ENCODE measurements at regions not wholly inside any gene's neighbourhood (a gene's known extent, or its start where the extent isn't known, plus 50 kb on each side); places are given as distances from the start of the nearest gene placed in this dataset.
"Not testable (repeated sequence)": the region's sequence is repeated elsewhere in the genome, so short reads cannot be mapped to it uniquely, and the experiment has no call there.

GRCh38 chr22:47497666-47498065 is 735.2 kb downstream of the TBC1D22A start:
- ATAC-seq (no peak), DNase-seq (no peak)
- TF ChIP-seq CTCF (IDR thresholded peaks at IDR 0.05) = no peak
- 51 to 60% (median 52%) methylated on average over 6 to 7 of the region's 7 CpGs for WGBS, 3 donors
- H3K9me3 ChIP-seq = peaks cover 10% of the 10 kb centered on the region
- no peak overlapping the region for H3K27ac ChIP-seq
- H3K36me3 ChIP-seq (ENCODE audit: insufficient read depth in 1 of 2, low read depth in 1 of 2) = no peaks in the 10 kb centered on the region
- intact Hi-C loops (cut with DNase I) = no loop called here
- no peaks in the 10 kb centered on the region for H3K4me1 ChIP-seq
- H3K27me3 ChIP-seq (ENCODE audit: insufficient read depth in 3 of 3, low read length in 2 of 3) = peaks cover 0 to 4% (median 4%) of the 10 kb centered on the region in 3 donors
- H3K4me3 ChIP-seq = no peak overlapping the region

GRCh38 chr22:47495110-47495509 is 732.7 kb downstream of the TBC1D22A start:
- no peak for ATAC-seq
- intact Hi-C loops (cut with DNase I) = no loop called here

GRCh38 chr22:47488131-47488530 is 725.7 kb downstream of the TBC1D22A start:
- H3K27ac ChIP-seq; H3K27me3 ChIP-seq (ENCODE audit: insufficient read depth in 3 of 3, low read length in 2 of 3); H3K36me3 ChIP-seq (ENCODE audit: insufficient read depth in 1 of 2, low read depth in 1 of 2); H3K4me1 ChIP-seq; DNase-seq; H3K4me3 ChIP-seq; H3K9me3 ChIP-seq; ATAC-seq; intact Hi-C loops (cut with DNase I): not testable (repeated sequence)
- WGBS, 3 donors = 93 to 97% (median 94%) methylated on average over 13 to 19 of the region's 24 CpGs

More at GRCh38 chr22:47495110-47495509, 732.7 kb downstream of the TBC1D22A start:
- no peak for TF ChIP-seq CTCF (IDR thresholded peaks at IDR 0.05)
- 27 to 38% (median 28%) methylated on average over 1 of the region's 1 CpG for whole genome bisulfite sequencing, 3 donors
- Histone ChIP-seq H3K9me3 (no peaks in the 10 kb centered on the region), H3K27me3 (ENCODE audit: insufficient read depth in 3 of 3, low read length in 2 of 3) (peaks cover 0 to 4% (median 2%) of the 10 kb centered on the region in 3 donors), H3K4me1 (no peaks in the 10 kb centered on the region), H3K36me3 (ENCODE audit: insufficient read depth in 1 of 2, low read depth in 1 of 2) (no peaks in the 10 kb centered on the region), H3K27ac (no peak overlapping the region), H3K4me3 (no peak overlapping the region)
- DNase-seq = no peak

- ATAC-seq = no peak
- TF ChIP-seq CTCF (IDR thresholded peaks at IDR 0.05) = no peak
- WGBS, 3 donors = 84 to 86% (median 85%) methylated on average over 15 of the region's 15 CpGs
- Histone ChIP-seq H3K4me1 (no peaks in the 10 kb centered on the region), H3K9me3 (no peaks in the 10 kb centered on the region), H3K27ac (no peak overlapping the region), H3K27me3 (ENCODE audit: insufficient read depth in 3 of 3, low read length in 2 of 3) (peaks cover 0 to 3% (median 0%) of the 10 kb centered on the region in 3 donors), H3K4me3 (no peak overlapping the region), H3K36me3 (ENCODE audit: insufficient read depth in 1 of 2, low read depth in 1 of 2) (no peaks in the 10 kb centered on the region)
- DNase-seq = no peak
- intact Hi-C loops (cut with DNase I) = no loop called here
Observed at GRCh38 chr22:47486569-47487312, 724.3 kb downstream of the TBC1D22A start.

GRCh38 chr22:47484960-47485569 is 722.6 kb downstream of the TBC1D22A start:
- Histone ChIP-seq H3K4me3 (no peak overlapping the region), H3K27me3 (ENCODE audit: insufficient read depth in 3 of 3, low read length in 2 of 3) (peaks cover 0 to 3% (median 0%) of the 10 kb centered on the region in 3 donors), H3K27ac (no peak overlapping the region), H3K4me1 (no peaks in the 10 kb centered on the region), H3K36me3 (ENCODE audit: insufficient read depth in 1 of 2, low read depth in 1 of 2) (no peaks in the 10 kb centered on the region), H3K9me3 (no peaks in the 10 kb centered on the region)
- no peak for DNase-seq
- 52 to 64% (median 57%) methylated on average over 4 of the region's 4 CpGs for WGBS, 3 donors
- intact Hi-C loops (cut with DNase I) = no loop called here
- no peak for TF ChIP-seq CTCF (IDR thresholded peaks at IDR 0.05)
- ATAC-seq = no peak

Measured in psoas muscle (tissue), 7 donors.